HCT116 (cell line): ENCODE measurements at regions not wholly inside any gene's neighbourhood (a gene's known extent, or its start where the extent isn't known, plus 50 kb on each side); places are given as distances from the start of the nearest gene placed in this dataset.

Experiments used
- CEBPB ChIP-seq: IDR thresholded peaks from 2 replicates; pipeline ENCODE4 v1.6.1; 2012; ENCODE audit warnings: low read depth
- CTCF ChIP-seq, 3 experiments: fragments of 200-600 bp in 1 of 3; sonication (generic) in 1 of 3; IDR thresholded peaks in 2 of 3; conservative IDR thresholded peaks in 1 of 3; 2 replicates each; pipeline ENCODE4 v1.5.1; 2012 to 2017; ENCODE audit warnings: low read depth in 2 of 3, low read length in 2 of 3, antibody characterized with exemption in 1 of 3, borderline replicate concordance in 1 of 3, control low read depth in 1 of 3, mild to moderate bottlenecking in 1 of 3, mixed read lengths in 1 of 3, mixed run types in 1 of 3, moderate library complexity in 1 of 3; ENCODE audit not compliant: insufficient read depth in 1 of 3
- ELF1 ChIP-seq: IDR thresholded peaks from 2 replicates; pipeline ENCODE4 v1.6.1; 2012; ENCODE audit warnings: low read depth, borderline replicate concordance
- EZH2 ChIP-seq: fragments of 200-600 bp; sonication (generic); IDR thresholded peaks from 2 replicates; pipeline ENCODE4 v1.6.1; 2017; ENCODE audit warnings: antibody characterized with exemption, mixed run types
- EZH2phosphoT487 ChIP-seq: fragments of 200-600 bp; IDR thresholded peaks from 2 replicates; pipeline ENCODE4 v1.6.1; 2018; ENCODE audit warnings: antibody characterized with exemption, borderline replicate concordance
- JUND ChIP-seq: IDR thresholded peaks from 2 replicates; pipeline ENCODE4 v1.6.1; 2012
- POLR2A ChIP-seq: IDR thresholded peaks from 2 replicates; pipeline ENCODE4 v1.7.0; 2011; ENCODE audit warnings: borderline replicate concordance; ENCODE audit not compliant: insufficient read depth, insufficient read length; ENCODE audit errors: extremely low read depth
- POLR2AphosphoS5 ChIP-seq: IDR thresholded peaks from 2 replicates; pipeline ENCODE4 v1.6.1; 2011; ENCODE audit warnings: mild to moderate bottlenecking, low read depth, low read length, moderate library complexity
- REST ChIP-seq: IDR thresholded peaks from 2 replicates; pipeline ENCODE4 v1.6.1; 2012; ENCODE audit warnings: low read depth
- TCF7L2 ChIP-seq: IDR thresholded peaks from 2 replicates; pipeline ENCODE4 v1.7.0; 2011; ENCODE audit warnings: borderline replicate concordance, inconsistent platforms; ENCODE audit not compliant: insufficient read depth, insufficient read length; ENCODE audit errors: extremely low read depth
- YY1 ChIP-seq: IDR thresholded peaks from 2 replicates; pipeline ENCODE4 v1.6.1; 2011; ENCODE audit warnings: low read length, low read depth, moderate library complexity, mild to moderate bottlenecking; ENCODE audit not compliant: insufficient replicate concordance; ENCODE audit errors: extremely low read depth
- TF ChIP-seq, protein P1 (sequence below): IDR thresholded peaks from 2 replicates; pipeline ENCODE4 v1.6.1; 2012

- TF ChIP-seq POLR2A (no peak), TCF7L2 (no peak), YY1 (no peak), CEBPB (no peak), POLR2AphosphoS5 (no peak), REST (no peak), CTCF (IDR thresholded peaks at IDR 0.05 in 2 of 3, conservative IDR thresholded peaks at IDR 0.05 in 1 of 3; ENCODE audit: borderline replicate concordance in 1 of 3, insufficient read depth in 1 of 3, low read depth in 2 of 3, low read length in 2 of 3) (no peak), ELF1 (no peak), JUND (no peak), EZH2 (no peak), EZH2phosphoT487 (no peak)
- TF ChIP-seq, protein P1, sequence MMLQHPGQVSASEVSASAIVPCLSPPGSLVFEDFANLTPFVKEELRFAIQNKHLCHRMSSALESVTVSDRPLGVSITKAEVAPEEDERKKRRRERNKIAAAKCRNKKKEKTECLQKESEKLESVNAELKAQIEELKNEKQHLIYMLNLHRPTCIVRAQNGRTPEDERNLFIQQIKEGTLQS, result no peak
These were observed 348.1 kb downstream of the THBS2 start for GRCh38 chr6:168905451-168906090.
